LNCAP (cell line): ENCODE measurements at regions not wholly inside any gene's neighbourhood (a gene's known extent, or its start where the extent isn't known, plus 50 kb on each side); places are given as distances from the start of the nearest gene placed in this dataset.

Experiments used
- CTCF ChIP-seq: fragments of 450-650 bp; IDR thresholded peaks from 2 replicates; pipeline ENCODE4 v1.5.1; 2017; ENCODE audit warnings: mild to moderate bottlenecking

- no peak for TF ChIP-seq CTCF
These were observed 165.8 kb downstream of the FBXO15 start for GRCh38 chr18:73981796-73982195.

DNA sequence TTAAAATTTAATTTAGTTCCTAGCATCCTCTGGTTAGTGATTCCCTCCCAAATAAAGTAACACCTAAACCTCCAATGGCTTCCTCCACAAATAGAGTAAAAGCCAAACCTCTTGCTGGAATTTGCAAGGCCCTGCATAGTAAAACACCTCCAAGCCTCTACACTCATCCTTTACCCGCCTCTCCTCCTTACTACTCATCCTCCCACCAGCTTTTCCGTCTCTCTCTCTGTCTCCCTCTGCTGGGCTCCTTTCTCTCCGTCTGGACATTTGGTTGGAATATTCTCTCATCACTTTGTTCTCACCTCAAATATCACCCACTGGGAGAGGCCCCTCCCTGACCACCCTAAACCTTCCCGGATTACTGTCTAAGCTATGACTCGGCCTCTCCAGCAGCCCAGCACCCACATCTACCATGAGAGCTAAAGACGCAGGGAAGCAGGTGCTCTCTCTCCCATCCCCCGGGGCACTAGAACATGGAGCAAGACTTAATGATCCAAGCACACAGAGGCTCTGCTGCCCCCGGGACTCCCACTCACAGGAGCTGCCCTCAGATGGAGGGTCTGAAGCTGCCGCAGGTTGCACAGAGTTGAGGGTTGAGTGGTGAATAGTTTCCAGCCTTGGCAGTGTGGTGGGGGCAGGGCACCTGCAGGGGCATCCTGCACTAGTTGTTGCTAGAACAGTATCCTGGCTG, 167.2 kb downstream of the FBXO15 start:
- peak; percentile 61 for TF ChIP-seq CTCF

DNA sequence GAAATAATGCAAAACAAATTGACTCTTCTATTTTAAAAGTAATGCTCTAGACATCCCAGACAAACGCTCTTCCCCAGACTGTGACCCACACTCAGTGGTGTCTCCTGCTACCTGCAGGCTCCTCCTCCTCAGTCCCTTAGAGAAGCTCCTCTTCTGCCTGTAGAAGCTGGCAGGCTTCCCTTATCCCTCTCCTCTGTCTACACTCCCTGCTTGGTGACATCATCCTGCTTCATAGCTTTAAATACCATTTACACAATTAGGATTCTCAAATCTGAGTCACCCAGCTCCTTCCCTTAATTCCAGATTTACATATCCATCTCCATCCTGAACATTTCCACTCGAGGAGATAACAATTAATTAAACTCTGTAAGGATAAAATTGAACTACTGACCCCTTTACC, 167.9 kb downstream of the FBXO15 start:
- no peak for TF ChIP-seq CTCF

DNA sequence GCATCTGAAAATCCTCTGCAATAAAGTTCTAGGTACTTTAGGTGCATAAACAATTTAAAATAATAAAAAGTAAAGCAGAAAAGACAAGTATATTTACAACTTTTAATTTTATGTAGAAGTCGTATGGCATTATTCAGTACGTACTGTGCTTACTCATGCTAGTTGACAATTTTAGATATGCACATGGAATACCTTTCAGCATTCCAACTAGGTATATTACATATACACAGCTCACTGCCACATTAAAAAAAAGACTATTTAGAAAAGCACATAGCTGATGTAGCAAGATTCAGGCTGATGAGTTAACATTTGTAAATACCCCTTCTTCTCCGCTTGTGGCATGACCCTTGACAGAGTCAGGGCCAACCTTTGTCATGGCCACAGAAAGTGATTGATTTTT, 171.2 kb downstream of the FBXO15 start:
- TF ChIP-seq CTCF = no peak

- no peak for TF ChIP-seq CTCF
These were observed 172.4 kb downstream of the FBXO15 start for GRCh38 chr18:73975266-73975665.

- no peak for TF ChIP-seq CTCF
These were observed 173.7 kb downstream of the FBXO15 start for GRCh38 chr18:73973972-73974371.

GRCh38 chr18:73966954-73967353, 180.7 kb downstream of the FBXO15 start:
- TF ChIP-seq CTCF = no peak

- no peak for TF ChIP-seq CTCF
These were observed 185.4 kb downstream of the FBXO15 start for GRCh38 chr18:73962256-73962655.
